Large intestine (tissue), 3 donors: ENCODE measurements at regions not wholly inside any gene's neighbourhood (a gene's known extent, or its start where the extent isn't known, plus 50 kb on each side); places are given as distances from the start of the nearest gene placed in this dataset.
"Not testable (repeated sequence)": the region's sequence is repeated elsewhere in the genome, so short reads cannot be mapped to it uniquely, and the experiment has no call there.

ENCODE experiments used
- DNase-seq, 2 donors: peaks; one replicate each; pipeline versions ENCODE4 v3.0.0 to v3.0.0-alpha.2; 2013
- H3K27ac ChIP-seq: one replicate; pipeline ENCODE4 v1.5.1; 2013; ENCODE audit warnings: low read length
- H3K27me3 ChIP-seq: 2 replicates; pipeline ENCODE4 v1.6.1; 2013; ENCODE audit warnings: low read length; ENCODE audit not compliant: control insufficient read depth, insufficient read depth
- H3K36me3 ChIP-seq: 2 replicates; pipeline ENCODE4 v1.6.1; 2013; ENCODE audit warnings: low read length; ENCODE audit not compliant: control insufficient read depth, insufficient read depth
- H3K4me1 ChIP-seq: one replicate; pipeline ENCODE4 v1.6.1; 2013; ENCODE audit warnings: low read length; ENCODE audit not compliant: control insufficient read depth, insufficient read depth
- H3K4me3 ChIP-seq: one replicate; pipeline ENCODE4 v1.5.1; 2013; ENCODE audit warnings: low read length
- H3K9me3 ChIP-seq: one replicate; pipeline ENCODE4 v1.6.1; 2013; ENCODE audit warnings: mild to moderate bottlenecking, low read depth, low read length, moderate library complexity; ENCODE audit not compliant: control insufficient read depth
- WGBS: methylation state at CpG from one replicate; pipeline ENCODE4 v1.1.5; 2013; ENCODE audit warnings: low lambda C conversion rate; ENCODE audit not compliant: insufficient coverage; 5-methylcytosine and 5-hydroxymethylcytosine counted together

GRCh38 chr4:183814461-183814860 lies 90.6 kb upstream of the STOX2 start:
- DNase-seq = no peak
- no CpG with 5 or more reads among the region's 5 CpGs for WGBS
- no peaks in the 10 kb centered on the region for H3K27me3 ChIP-seq
- no peak overlapping the region for H3K27ac ChIP-seq
- H3K36me3 ChIP-seq = no peaks in the 10 kb centered on the region
- no peak overlapping the region for H3K4me3 ChIP-seq
- H3K4me1 ChIP-seq = no peaks in the 10 kb centered on the region
- H3K9me3 ChIP-seq = peaks cover 3% of the 10 kb centered on the region

DNA sequence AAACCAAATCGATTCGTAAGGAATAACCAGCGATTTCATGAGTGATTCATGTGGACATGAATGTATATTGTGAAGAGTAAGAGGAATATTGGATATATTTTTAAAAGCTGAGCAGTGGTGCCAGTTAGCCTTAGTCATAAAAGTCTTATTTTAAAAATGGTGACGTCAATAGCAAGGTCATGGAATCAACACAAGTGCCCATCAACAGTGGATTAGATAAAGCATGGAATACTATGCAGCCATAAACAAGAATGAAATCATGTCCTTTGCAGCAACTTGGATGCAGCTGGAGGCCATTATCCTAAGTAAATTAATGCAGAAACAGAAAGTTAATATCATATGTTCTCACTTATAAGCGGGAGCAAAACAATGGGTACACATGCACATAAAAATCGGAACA lies 89.0 kb upstream of the STOX2 start:
- Histone ChIP-seq H3K9me3 (peaks cover 3% of the 10 kb centered on the region), H3K4me1 (no peaks in the 10 kb centered on the region), H3K36me3 (no peaks in the 10 kb centered on the region), H3K4me3 (no peak overlapping the region), H3K27me3 (no peaks in the 10 kb centered on the region), H3K27ac (no peak overlapping the region)
- DNase-seq = no peak
- no CpG with 5 or more reads among the region's 6 CpGs for WGBS

DNA sequence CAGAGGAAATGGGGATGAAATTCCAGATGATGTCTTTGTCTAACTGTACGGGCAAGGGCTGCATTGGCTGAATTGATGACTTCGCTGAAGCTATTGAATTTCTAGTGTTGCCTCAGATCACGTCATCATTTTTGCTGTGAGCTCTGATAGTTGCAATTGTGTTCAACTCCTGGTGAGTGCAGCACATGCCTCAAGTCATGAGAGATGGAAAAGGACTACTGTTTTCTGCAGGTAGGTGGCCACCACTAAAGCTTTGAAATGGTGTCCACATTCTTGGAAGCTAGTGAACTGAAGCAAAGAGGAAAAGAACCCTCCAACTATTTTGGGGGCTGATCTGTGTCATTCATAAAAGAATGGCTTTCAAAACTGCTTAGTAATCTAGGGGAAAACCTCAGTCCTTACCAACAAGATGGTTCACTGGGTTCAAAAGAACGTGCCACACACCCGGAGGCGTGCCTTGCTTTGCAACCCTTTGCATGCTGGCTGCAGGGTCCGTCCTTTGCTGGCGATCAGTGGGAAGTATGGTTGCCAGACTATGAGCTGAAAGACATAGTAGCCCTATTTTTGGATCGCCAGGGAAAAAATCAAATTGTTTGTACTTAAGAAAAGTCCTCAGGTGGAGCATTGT lies 88.1 kb upstream of the STOX2 start:
- no peak overlapping the region for H3K4me3 ChIP-seq
- WGBS = 85% methylated on average over 3 of the region's 9 CpGs
- H3K27ac ChIP-seq = no peak overlapping the region
- H3K4me1 ChIP-seq = no peaks in the 10 kb centered on the region
- H3K36me3 ChIP-seq = no peaks in the 10 kb centered on the region
- H3K9me3 ChIP-seq = peaks cover 3% of the 10 kb centered on the region
- no peaks in the 10 kb centered on the region for H3K27me3 ChIP-seq
- DNase-seq = no peak

DNA sequence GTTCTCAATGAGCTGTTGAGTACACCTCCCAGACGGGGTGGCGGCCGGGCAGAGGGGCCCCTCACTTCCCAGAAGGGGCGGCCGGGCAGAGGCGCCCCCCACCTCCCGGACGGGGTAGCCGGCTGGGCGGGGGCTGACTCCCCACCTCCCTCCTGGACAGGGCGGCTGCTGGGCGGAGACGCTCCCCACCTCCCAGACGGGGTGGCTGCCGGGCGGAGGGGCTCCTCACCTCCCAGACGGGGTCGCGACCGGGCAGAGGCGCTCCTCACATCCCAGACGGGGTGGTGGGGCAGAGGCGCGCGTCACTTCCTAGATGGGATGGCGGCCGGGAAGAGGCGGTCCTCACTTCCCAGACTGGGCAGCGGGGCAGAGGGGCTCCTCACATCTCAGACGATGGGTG lies 86.5 kb upstream of the STOX2 start:
- H3K27me3 ChIP-seq, H3K27ac ChIP-seq, H3K4me3 ChIP-seq, H3K36me3 ChIP-seq, H3K9me3 ChIP-seq, DNase-seq, H3K4me1 ChIP-seq: not testable (repeated sequence)
- WGBS = no CpG with 5 or more reads among the region's 30 CpGs

- Histone ChIP-seq H3K27ac (no peak overlapping the region), H3K36me3 (no peaks in the 10 kb centered on the region), H3K9me3 (peaks cover 3% of the 10 kb centered on the region), H3K4me3 (no peak overlapping the region), H3K4me1 (no peaks in the 10 kb centered on the region), H3K27me3 (no peaks in the 10 kb centered on the region)
- 40% methylated on average over 1 of the region's 10 CpGs for WGBS
- DNase-seq = no peak
Observed at GRCh38 chr4:183821076-183821853, 83.8 kb upstream of the STOX2 start.

DNA sequence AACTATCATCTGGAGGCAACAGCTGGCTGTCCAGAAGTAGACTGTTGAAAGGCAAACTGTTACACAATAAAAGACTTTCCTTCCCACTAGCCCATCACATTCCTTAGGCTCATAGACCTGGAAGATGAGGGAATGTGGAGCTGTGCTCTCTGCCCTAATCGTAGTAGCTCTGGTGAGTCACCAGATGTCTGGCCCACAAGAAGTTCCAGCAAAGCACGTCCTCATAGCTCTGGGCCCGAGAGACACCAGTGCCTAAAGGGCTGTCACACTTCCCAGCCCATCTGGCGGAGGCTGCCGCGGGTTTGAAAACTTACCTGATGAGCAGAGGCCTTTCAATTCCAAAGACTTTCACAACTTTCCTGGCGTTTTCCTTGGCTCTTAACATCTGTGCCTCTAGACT lies 81.7 kb upstream of the STOX2 start:
- DNase-seq = no peak
- WGBS = no CpG with 5 or more reads among the region's 7 CpGs
- H3K27me3 ChIP-seq = no peaks in the 10 kb centered on the region
- H3K27ac ChIP-seq = no peak overlapping the region
- no peaks in the 10 kb centered on the region for H3K4me1 ChIP-seq
- peaks cover 3% of the 10 kb centered on the region for H3K9me3 ChIP-seq
- no peak overlapping the region for H3K4me3 ChIP-seq
- no peaks in the 10 kb centered on the region for H3K36me3 ChIP-seq

- Histone ChIP-seq H3K27ac (no peak overlapping the region), H3K36me3 (no peaks in the 10 kb centered on the region), H3K9me3 (no peaks in the 10 kb centered on the region), H3K4me3 (no peak overlapping the region), H3K27me3 (no peaks in the 10 kb centered on the region), H3K4me1 (no peaks in the 10 kb centered on the region)
- 81% methylated on average over 3 of the region's 18 CpGs for WGBS
- no peak for DNase-seq
Observed at GRCh38 chr4:183825346-183825745, 79.8 kb upstream of the STOX2 start.

- WGBS = no CpG with 5 or more reads among the region's 10 CpGs
- H3K4me3 ChIP-seq = no peak overlapping the region
- no peaks in the 10 kb centered on the region for H3K27me3 ChIP-seq
- no peaks in the 10 kb centered on the region for H3K9me3 ChIP-seq
- no peak overlapping the region for H3K27ac ChIP-seq
- DNase-seq = no peak
- H3K4me1 ChIP-seq = no peaks in the 10 kb centered on the region
- H3K36me3 ChIP-seq = no peaks in the 10 kb centered on the region
Observed at GRCh38 chr4:183826461-183826860, 78.6 kb upstream of the STOX2 start.

GRCh38 chr4:183828125-183828524 lies 77.0 kb upstream of the STOX2 start:
- Histone ChIP-seq H3K36me3 (no peaks in the 10 kb centered on the region), H3K4me3 (no peak overlapping the region), H3K4me1 (no peaks in the 10 kb centered on the region), H3K9me3 (no peaks in the 10 kb centered on the region), H3K27ac (no peak overlapping the region), H3K27me3 (no peaks in the 10 kb centered on the region)
- DNase-seq = no peak
- whole genome bisulfite sequencing = 100% methylated on average over 1 of the region's 6 CpGs

DNA sequence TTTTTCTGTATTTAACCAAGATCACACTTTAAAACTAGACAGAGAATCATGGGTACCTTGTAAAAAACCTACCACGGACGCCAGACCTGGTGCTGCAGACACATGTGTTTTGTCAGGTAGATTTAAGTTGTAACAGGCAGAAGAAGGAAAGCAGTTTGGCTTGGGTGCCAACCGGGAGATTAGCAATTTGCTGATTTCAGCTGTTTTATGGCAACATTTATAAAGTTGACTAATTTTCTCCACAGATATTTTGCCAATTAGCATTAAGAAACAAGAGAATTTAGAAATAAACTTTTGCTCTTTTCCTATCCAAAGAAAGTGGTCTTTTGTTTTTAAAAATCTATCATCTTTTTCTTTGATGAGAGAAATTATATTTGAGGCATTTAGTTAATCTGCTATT lies 76.3 kb upstream of the STOX2 start:
- no peaks in the 10 kb centered on the region for H3K4me1 ChIP-seq
- H3K4me3 ChIP-seq = no peak overlapping the region
- 80% methylated on average over 1 of the region's 3 CpGs for WGBS
- no peak overlapping the region for H3K27ac ChIP-seq
- no peak for DNase-seq
- H3K36me3 ChIP-seq = no peaks in the 10 kb centered on the region
- no peaks in the 10 kb centered on the region for H3K9me3 ChIP-seq
- H3K27me3 ChIP-seq = no peaks in the 10 kb centered on the region
